K562 (cell line): ENCODE measurements at regions not wholly inside any gene's neighbourhood (a gene's known extent, or its start where the extent isn't known, plus 50 kb on each side); places are given as distances from the start of the nearest gene placed in this dataset.

Experiments used
- JUN ChIP-seq, 2 experiments: sonication (generic) in 1 of 2; formaldehyde crosslinking in 1 of 2; IDR thresholded peaks; 2 replicates each; pipeline versions ENCODE4 v1.6.1 to v1.8.0; 2012 to 2022; ENCODE audit warnings: borderline replicate concordance in 2 of 2, mild to moderate bottlenecking in 2 of 2, improper control_type of control experiment in 1 of 2, low read depth in 1 of 2, low read length in 1 of 2, missing genetic modification reagents in 1 of 2
- POLR2A ChIP-seq: fragments of 450-650 bp; conservative IDR thresholded peaks from 2 replicates; pipeline ENCODE4 v1.6.1; 2016
- TAF1 ChIP-seq: IDR thresholded peaks from 2 replicates; pipeline ENCODE4 v1.6.1; 2011; ENCODE audit warnings: mild to moderate bottlenecking, low read length, moderate library complexity; ENCODE audit not compliant: insufficient read depth, control insufficient read depth, severe bottlenecking; ENCODE audit errors: extremely low read depth
- ZFX ChIP-seq: sonication (generic); formaldehyde crosslinking; IDR thresholded peaks from 2 replicates; pipeline ENCODE4 v1.8.0; 2022; ENCODE audit warnings: mild to moderate bottlenecking, missing genetic modification reagents, moderate library complexity
- TF ChIP-seq, protein P1 (sequence below): fragments of 250-450 bp; sonication (Bioruptor Pico); IDR thresholded peaks from 2 replicates; pipeline ENCODE4 v1.8.0; 2021; ENCODE audit warnings: borderline replicate concordance, mild to moderate bottlenecking, moderate library complexity; ENCODE audit not compliant: poor library complexity, severe bottlenecking
- TF ChIP-seq, protein P2 (sequence below), 3 experiments: IDR thresholded peaks in 2 of 3; conservative IDR thresholded peaks in 1 of 3; 2 replicates each; pipeline ENCODE4 v1.5.1; 2011 to 2012; ENCODE audit warnings: low read length in 3 of 3, mild to moderate bottlenecking in 3 of 3, control low read depth in 2 of 3, improper control_type of control experiment in 1 of 3, inconsistent platforms in 1 of 3, low read depth in 1 of 3, mixed read lengths in 1 of 3, moderate library complexity in 1 of 3; ENCODE audit not compliant: insufficient read depth in 2 of 3

DNA sequence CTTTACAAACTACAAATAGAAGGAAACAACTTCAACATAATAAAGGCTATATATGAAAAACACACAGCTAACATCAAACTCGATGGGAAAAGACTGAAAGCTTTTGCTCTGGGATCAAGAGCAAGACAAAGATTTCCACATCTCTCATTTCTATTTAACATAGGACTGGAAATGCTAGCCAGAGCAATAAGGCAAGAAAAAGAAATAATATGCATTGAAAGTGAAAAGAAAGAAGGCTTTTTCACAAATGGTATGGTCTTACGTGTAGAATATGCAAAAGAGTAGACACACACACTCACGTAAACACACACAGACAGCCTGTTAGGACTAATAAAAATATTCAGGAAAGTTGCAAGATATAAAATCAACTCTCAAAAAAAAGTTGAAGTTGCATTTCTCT is 660.5 kb upstream of the PCDH10 start:
- no peak for TF ChIP-seq POLR2A
- TF ChIP-seq ZFX, result no peak
- no peak for TF ChIP-seq JUN (IDR thresholded peaks at IDR 0.05; ENCODE audit: borderline replicate concordance, low read depth, low read length)
- TF ChIP-seq JUN (CRISPR knock-in tag; IDR thresholded peaks at IDR 0.05; ENCODE audit: borderline replicate concordance), result no peak
- TF ChIP-seq, protein P1, sequence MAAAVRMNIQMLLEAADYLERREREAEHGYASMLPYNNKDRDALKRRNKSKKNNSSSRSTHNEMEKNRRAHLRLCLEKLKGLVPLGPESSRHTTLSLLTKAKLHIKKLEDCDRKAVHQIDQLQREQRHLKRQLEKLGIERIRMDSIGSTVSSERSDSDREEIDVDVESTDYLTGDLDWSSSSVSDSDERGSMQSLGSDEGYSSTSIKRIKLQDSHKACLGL (CRISPR knock-in tag), result no peak
- TF ChIP-seq, protein P2, sequence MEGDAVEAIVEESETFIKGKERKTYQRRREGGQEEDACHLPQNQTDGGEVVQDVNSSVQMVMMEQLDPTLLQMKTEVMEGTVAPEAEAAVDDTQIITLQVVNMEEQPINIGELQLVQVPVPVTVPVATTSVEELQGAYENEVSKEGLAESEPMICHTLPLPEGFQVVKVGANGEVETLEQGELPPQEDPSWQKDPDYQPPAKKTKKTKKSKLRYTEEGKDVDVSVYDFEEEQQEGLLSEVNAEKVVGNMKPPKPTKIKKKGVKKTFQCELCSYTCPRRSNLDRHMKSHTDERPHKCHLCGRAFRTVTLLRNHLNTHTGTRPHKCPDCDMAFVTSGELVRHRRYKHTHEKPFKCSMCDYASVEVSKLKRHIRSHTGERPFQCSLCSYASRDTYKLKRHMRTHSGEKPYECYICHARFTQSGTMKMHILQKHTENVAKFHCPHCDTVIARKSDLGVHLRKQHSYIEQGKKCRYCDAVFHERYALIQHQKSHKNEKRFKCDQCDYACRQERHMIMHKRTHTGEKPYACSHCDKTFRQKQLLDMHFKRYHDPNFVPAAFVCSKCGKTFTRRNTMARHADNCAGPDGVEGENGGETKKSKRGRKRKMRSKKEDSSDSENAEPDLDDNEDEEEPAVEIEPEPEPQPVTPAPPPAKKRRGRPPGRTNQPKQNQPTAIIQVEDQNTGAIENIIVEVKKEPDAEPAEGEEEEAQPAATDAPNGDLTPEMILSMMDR (IDR thresholded peaks at IDR 0.05 in 2 of 3, conservative IDR thresholded peaks at IDR 0.05 in 1 of 3; ENCODE audit: insufficient read depth in 2 of 3, low read depth in 1 of 3, low read length in 3 of 3), result no peak
- no peak for TF ChIP-seq TAF1
